Ishikawa (cell line): ENCODE measurements at regions not wholly inside any gene's neighbourhood (a gene's known extent, or its start where the extent isn't known, plus 50 kb on each side); places are given as distances from the start of the nearest gene placed in this dataset.

Experiments used
- CEBPB ChIP-seq: IDR thresholded peaks from 2 replicates; pipeline ENCODE4 v1.6.1; 2012
- CREB1 ChIP-seq: IDR thresholded peaks from 2 replicates; pipeline ENCODE4 v1.6.1; 2012; ENCODE audit warnings: low read depth
- EGR1 ChIP-seq: IDR thresholded peaks from 2 replicates; pipeline ENCODE4 v1.6.1; 2012
- EP300 ChIP-seq: IDR thresholded peaks from 2 replicates; pipeline ENCODE4 v1.6.1; 2012; ENCODE audit warnings: borderline replicate concordance
- FOXM1 ChIP-seq: IDR thresholded peaks from 2 replicates; pipeline ENCODE4 v1.6.1; 2012; ENCODE audit warnings: low read depth, borderline replicate concordance
- NFIC ChIP-seq: IDR thresholded peaks from 2 replicates; pipeline ENCODE4 v1.6.1; 2012
- RAD21 ChIP-seq: IDR thresholded peaks from 2 replicates; pipeline ENCODE4 v1.6.1; 2012; ENCODE audit warnings: low read depth
- TAF1 ChIP-seq: IDR thresholded peaks from 2 replicates; pipeline ENCODE4 v1.6.1; 2012; ENCODE audit warnings: low read depth, mild to moderate bottlenecking
- TCF12 ChIP-seq: IDR thresholded peaks from 2 replicates; pipeline ENCODE4 v1.6.1; 2012; ENCODE audit warnings: low read depth
- YY1 ChIP-seq: IDR thresholded peaks from 2 replicates; pipeline ENCODE4 v1.6.1; 2012; ENCODE audit warnings: low read depth
- ZBTB7A ChIP-seq: IDR thresholded peaks from 2 replicates; pipeline ENCODE4 v1.6.1; 2012; ENCODE audit warnings: low read depth
- TF ChIP-seq, protein P1 (sequence below): IDR thresholded peaks from 2 replicates; pipeline ENCODE4 v1.6.1; 2012; ENCODE audit warnings: low read depth, mild to moderate bottlenecking
- TF ChIP-seq, protein P2 (sequence below): IDR thresholded peaks from 2 replicates; pipeline ENCODE4 v1.6.1; 2012

DNA sequence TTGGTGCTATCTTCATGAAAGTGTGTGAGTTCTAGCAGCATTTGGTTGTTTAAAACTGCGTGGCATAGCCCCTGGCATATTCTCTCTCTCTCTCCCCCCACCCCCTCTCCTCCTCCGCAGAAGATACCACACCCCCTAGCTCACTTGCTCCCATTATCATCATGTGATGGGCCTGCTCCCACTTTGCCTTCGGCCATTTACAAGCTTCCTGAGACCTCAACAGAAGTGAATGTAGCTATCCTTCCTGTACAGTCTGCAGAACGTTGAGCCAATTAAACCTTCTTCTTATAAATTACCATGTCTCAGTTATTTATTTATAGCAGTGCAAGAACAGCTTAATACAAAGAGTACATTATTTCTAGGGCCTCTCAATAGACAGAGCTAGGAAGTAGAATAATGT, 1032.5 kb upstream of the CADM2 start:
- TF ChIP-seq ZBTB7A (no peak), FOXM1 (no peak), EGR1 (no peak), EP300 (no peak), RAD21 (no peak), CEBPB (no peak), YY1 (no peak), TAF1 (no peak), CREB1 (no peak), NFIC (no peak), TCF12 (no peak)
- TF ChIP-seq, protein P1, sequence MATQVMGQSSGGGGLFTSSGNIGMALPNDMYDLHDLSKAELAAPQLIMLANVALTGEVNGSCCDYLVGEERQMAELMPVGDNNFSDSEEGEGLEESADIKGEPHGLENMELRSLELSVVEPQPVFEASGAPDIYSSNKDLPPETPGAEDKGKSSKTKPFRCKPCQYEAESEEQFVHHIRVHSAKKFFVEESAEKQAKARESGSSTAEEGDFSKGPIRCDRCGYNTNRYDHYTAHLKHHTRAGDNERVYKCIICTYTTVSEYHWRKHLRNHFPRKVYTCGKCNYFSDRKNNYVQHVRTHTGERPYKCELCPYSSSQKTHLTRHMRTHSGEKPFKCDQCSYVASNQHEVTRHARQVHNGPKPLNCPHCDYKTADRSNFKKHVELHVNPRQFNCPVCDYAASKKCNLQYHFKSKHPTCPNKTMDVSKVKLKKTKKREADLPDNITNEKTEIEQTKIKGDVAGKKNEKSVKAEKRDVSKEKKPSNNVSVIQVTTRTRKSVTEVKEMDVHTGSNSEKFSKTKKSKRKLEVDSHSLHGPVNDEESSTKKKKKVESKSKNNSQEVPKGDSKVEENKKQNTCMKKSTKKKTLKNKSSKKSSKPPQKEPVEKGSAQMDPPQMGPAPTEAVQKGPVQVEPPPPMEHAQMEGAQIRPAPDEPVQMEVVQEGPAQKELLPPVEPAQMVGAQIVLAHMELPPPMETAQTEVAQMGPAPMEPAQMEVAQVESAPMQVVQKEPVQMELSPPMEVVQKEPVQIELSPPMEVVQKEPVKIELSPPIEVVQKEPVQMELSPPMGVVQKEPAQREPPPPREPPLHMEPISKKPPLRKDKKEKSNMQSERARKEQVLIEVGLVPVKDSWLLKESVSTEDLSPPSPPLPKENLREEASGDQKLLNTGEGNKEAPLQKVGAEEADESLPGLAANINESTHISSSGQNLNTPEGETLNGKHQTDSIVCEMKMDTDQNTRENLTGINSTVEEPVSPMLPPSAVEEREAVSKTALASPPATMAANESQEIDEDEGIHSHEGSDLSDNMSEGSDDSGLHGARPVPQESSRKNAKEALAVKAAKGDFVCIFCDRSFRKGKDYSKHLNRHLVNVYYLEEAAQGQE = no peak
- TF ChIP-seq, protein P2, sequence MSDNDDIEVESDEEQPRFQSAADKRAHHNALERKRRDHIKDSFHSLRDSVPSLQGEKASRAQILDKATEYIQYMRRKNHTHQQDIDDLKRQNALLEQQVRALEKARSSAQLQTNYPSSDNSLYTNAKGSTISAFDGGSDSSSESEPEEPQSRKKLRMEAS = no peak
